OCI-LY7 (cell line): ENCODE measurements at regions not wholly inside any gene's neighbourhood (a gene's known extent, or its start where the extent isn't known, plus 50 kb on each side); places are given as distances from the start of the nearest gene placed in this dataset.

Experiments used
- CTCF ChIP-seq: fragments of 200-600 bp; sonication (generic); conservative IDR thresholded peaks from 2 replicates; pipeline ENCODE4 v1.5.1; 2014; ENCODE audit warnings: mild to moderate bottlenecking, antibody characterized with exemption, low read length, moderate library complexity, mixed read lengths
- EZH2phosphoT487 ChIP-seq: fragments of 200-600 bp; sonication (generic); IDR thresholded peaks from 2 replicates; pipeline ENCODE4 v1.6.1; 2018; ENCODE audit warnings: low read depth, borderline replicate concordance, mild to moderate bottlenecking, mixed run types, antibody characterized with exemption, low read length, moderate library complexity, mixed read lengths

GRCh38 chr14:97117693-97118092 lies 320.5 kb downstream of the VRK1 start:
- TF ChIP-seq CTCF (no peak), EZH2phosphoT487 (no peak)
